B cell (primary cell): ENCODE measurements at regions not wholly inside any gene's neighbourhood (a gene's known extent, or its start where the extent isn't known, plus 50 kb on each side); places are given as distances from the start of the nearest gene placed in this dataset.

Source experiments
- CTCF ChIP-seq: fragments of 200-600 bp; IDR thresholded peaks from one replicate; pipeline ENCODE4 v1.8.0; 2022; ENCODE audit warnings: antibody characterized with exemption, mild to moderate bottlenecking
- EZH2 ChIP-seq: IDR thresholded peaks from 2 replicates; pipeline ENCODE4 v1.6.1; 2012; ENCODE audit warnings: borderline replicate concordance, low read depth, mild to moderate bottlenecking, moderate library complexity, low read length; ENCODE audit not compliant: insufficient read depth, poor library complexity, severe bottlenecking

- TF ChIP-seq CTCF (no peak), EZH2 (no peak)
These were observed 283.8 kb upstream of the TSHZ3 start for GRCh38 chr19:31633014-31633413.
